H1 (cell line): ENCODE measurements at regions not wholly inside any gene's neighbourhood (a gene's known extent, or its start where the extent isn't known, plus 50 kb on each side); places are given as distances from the start of the nearest gene placed in this dataset.

ENCODE experiments used
- BCL11A ChIP-seq, 2 experiments: IDR thresholded peaks; one replicate each; pipeline ENCODE4 v1.6.1; 2011; ENCODE audit warnings: low read depth in 2 of 2, low read length in 2 of 2, mild to moderate bottlenecking in 2 of 2
- GABPA ChIP-seq: IDR thresholded peaks from 2 replicates; pipeline ENCODE4 v1.6.1; 2011; ENCODE audit warnings: mild to moderate bottlenecking, low read length, moderate library complexity, borderline replicate concordance; ENCODE audit not compliant: insufficient read depth
- GTF2F1 ChIP-seq: IDR thresholded peaks from 2 replicates; pipeline ENCODE4 v1.6.1; 2012; ENCODE audit warnings: low read depth, low read length, improper control_type of control experiment, borderline replicate concordance
- HDAC6 ChIP-seq: IDR thresholded peaks from one replicate; pipeline ENCODE4 v1.7.1; 2012; ENCODE audit warnings: low read depth, mild to moderate bottlenecking, inconsistent platforms, low read length, moderate library complexity
- SIN3A ChIP-seq, 2 experiments: IDR thresholded peaks in 1 of 2; conservative IDR thresholded peaks in 1 of 2; 2 replicates each; pipeline ENCODE4 v1.6.1; 2011 to 2012; ENCODE audit warnings: low read length in 2 of 2, improper control_type of control experiment in 1 of 2, low read depth in 1 of 2, mild to moderate bottlenecking in 1 of 2
- TAF7 ChIP-seq: optimal IDR thresholded peaks from 2 replicates; pipeline ENCODE3; 2011; ENCODE audit warnings: low read depth, mild to moderate bottlenecking, inconsistent platforms, low read length, moderate library complexity, borderline replicate concordance
- USF2 ChIP-seq: IDR thresholded peaks from 2 replicates; pipeline ENCODE4 v1.6.1; 2011; ENCODE audit warnings: low read length, improper control_type of control experiment
- YY1 ChIP-seq: IDR thresholded peaks from 2 replicates; pipeline ENCODE4 v1.6.1; 2011; ENCODE audit warnings: low read depth, mild to moderate bottlenecking, low read length
- TF ChIP-seq, protein P1 (sequence below): fragments of 300-600 bp; sonication (generic); IDR thresholded peaks from 2 replicates; pipeline ENCODE4 v1.7.1; 2012; ENCODE audit warnings: low read length, moderate library complexity, mild to moderate bottlenecking, inconsistent platforms; ENCODE audit not compliant: insufficient replicate concordance

GRCh38 chr6:9020001-9020400 is 584.7 kb upstream of the SLC35B3 start (continued):
- TF ChIP-seq, protein P1, sequence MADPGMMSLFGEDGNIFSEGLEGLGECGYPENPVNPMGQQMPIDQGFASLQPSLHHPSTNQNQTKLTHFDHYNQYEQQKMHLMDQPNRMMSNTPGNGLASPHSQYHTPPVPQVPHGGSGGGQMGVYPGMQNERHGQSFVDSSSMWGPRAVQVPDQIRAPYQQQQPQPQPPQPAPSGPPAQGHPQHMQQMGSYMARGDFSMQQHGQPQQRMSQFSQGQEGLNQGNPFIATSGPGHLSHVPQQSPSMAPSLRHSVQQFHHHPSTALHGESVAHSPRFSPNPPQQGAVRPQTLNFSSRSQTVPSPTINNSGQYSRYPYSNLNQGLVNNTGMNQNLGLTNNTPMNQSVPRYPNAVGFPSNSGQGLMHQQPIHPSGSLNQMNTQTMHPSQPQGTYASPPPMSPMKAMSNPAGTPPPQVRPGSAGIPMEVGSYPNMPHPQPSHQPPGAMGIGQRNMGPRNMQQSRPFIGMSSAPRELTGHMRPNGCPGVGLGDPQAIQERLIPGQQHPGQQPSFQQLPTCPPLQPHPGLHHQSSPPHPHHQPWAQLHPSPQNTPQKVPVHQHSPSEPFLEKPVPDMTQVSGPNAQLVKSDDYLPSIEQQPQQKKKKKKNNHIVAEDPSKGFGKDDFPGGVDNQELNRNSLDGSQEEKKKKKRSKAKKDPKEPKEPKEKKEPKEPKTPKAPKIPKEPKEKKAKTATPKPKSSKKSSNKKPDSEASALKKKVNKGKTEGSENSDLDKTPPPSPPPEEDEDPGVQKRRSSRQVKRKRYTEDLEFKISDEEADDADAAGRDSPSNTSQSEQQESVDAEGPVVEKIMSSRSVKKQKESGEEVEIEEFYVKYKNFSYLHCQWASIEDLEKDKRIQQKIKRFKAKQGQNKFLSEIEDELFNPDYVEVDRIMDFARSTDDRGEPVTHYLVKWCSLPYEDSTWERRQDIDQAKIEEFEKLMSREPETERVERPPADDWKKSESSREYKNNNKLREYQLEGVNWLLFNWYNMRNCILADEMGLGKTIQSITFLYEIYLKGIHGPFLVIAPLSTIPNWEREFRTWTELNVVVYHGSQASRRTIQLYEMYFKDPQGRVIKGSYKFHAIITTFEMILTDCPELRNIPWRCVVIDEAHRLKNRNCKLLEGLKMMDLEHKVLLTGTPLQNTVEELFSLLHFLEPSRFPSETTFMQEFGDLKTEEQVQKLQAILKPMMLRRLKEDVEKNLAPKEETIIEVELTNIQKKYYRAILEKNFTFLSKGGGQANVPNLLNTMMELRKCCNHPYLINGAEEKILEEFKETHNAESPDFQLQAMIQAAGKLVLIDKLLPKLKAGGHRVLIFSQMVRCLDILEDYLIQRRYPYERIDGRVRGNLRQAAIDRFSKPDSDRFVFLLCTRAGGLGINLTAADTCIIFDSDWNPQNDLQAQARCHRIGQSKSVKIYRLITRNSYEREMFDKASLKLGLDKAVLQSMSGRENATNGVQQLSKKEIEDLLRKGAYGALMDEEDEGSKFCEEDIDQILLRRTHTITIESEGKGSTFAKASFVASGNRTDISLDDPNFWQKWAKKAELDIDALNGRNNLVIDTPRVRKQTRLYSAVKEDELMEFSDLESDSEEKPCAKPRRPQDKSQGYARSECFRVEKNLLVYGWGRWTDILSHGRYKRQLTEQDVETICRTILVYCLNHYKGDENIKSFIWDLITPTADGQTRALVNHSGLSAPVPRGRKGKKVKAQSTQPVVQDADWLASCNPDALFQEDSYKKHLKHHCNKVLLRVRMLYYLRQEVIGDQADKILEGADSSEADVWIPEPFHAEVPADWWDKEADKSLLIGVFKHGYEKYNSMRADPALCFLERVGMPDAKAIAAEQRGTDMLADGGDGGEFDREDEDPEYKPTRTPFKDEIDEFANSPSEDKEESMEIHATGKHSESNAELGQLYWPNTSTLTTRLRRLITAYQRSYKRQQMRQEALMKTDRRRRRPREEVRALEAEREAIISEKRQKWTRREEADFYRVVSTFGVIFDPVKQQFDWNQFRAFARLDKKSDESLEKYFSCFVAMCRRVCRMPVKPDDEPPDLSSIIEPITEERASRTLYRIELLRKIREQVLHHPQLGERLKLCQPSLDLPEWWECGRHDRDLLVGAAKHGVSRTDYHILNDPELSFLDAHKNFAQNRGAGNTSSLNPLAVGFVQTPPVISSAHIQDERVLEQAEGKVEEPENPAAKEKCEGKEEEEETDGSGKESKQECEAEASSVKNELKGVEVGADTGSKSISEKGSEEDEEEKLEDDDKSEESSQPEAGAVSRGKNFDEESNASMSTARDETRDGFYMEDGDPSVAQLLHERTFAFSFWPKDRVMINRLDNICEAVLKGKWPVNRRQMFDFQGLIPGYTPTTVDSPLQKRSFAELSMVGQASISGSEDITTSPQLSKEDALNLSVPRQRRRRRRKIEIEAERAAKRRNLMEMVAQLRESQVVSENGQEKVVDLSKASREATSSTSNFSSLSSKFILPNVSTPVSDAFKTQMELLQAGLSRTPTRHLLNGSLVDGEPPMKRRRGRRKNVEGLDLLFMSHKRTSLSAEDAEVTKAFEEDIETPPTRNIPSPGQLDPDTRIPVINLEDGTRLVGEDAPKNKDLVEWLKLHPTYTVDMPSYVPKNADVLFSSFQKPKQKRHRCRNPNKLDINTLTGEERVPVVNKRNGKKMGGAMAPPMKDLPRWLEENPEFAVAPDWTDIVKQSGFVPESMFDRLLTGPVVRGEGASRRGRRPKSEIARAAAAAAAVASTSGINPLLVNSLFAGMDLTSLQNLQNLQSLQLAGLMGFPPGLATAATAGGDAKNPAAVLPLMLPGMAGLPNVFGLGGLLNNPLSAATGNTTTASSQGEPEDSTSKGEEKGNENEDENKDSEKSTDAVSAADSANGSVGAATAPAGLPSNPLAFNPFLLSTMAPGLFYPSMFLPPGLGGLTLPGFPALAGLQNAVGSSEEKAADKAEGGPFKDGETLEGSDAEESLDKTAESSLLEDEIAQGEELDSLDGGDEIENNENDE, result no peak
- TF ChIP-seq BCL11A (IDR thresholded peaks at IDR 0.05; ENCODE audit: low read depth in 2 of 2, low read length in 2 of 2), result no peak
- TF ChIP-seq TAF7, result no peak
- TF ChIP-seq GTF2F1, result no peak
- TF ChIP-seq HDAC6, result no peak
- no peak for TF ChIP-seq SIN3A (conservative IDR thresholded peaks at IDR 0.05 in 1 of 2, IDR thresholded peaks at IDR 0.05 in 1 of 2; ENCODE audit: low read depth in 1 of 2, low read length in 2 of 2)
- TF ChIP-seq GABPA, result no peak
- TF ChIP-seq YY1, result no peak
- no peak for TF ChIP-seq USF2
